GM12892 (cell line): ENCODE measurements at regions not wholly inside any gene's neighbourhood (a gene's known extent, or its start where the extent isn't known, plus 50 kb on each side); places are given as distances from the start of the nearest gene placed in this dataset.

Experiments used
- POLR2A ChIP-seq: IDR thresholded peaks from 2 replicates; pipeline ENCODE4 v1.6.1; 2011; ENCODE audit warnings: low read depth, low read length, control low read depth
- POLR2AphosphoS5 ChIP-seq: IDR thresholded peaks from 2 replicates; pipeline ENCODE4 v1.6.1; 2011; ENCODE audit warnings: low read depth, low read length, control low read depth
- TAF1 ChIP-seq: IDR thresholded peaks from 2 replicates; pipeline ENCODE4 v1.6.1; 2011; ENCODE audit warnings: low read depth, mild to moderate bottlenecking, control low read depth, low read length, borderline replicate concordance

- TF ChIP-seq TAF1 (no peak), POLR2AphosphoS5 (no peak), POLR2A (no peak)
These were observed 354.1 kb downstream of the SOX9 start for GRCh38 chr17:72474719-72475477.
